Thyroid gland (tissue), 4 donors: ENCODE measurements at regions not wholly inside any gene's neighbourhood (a gene's known extent, or its start where the extent isn't known, plus 50 kb on each side); places are given as distances from the start of the nearest gene placed in this dataset.

Source experiments
- CTCF ChIP-seq, 6 experiments: fragments of 200-600 bp in 3 of 6; fragments of 450-650 bp in 3 of 6; sonication (generic) in 3 of 6; IDR thresholded peaks; one replicate each; pipeline ENCODE4 v1.5.1; 2016 to 2019; ENCODE audit warnings: antibody characterized with exemption in 6 of 6, mild to moderate bottlenecking in 2 of 6, inconsistent platforms in 1 of 6, moderate library complexity in 1 of 6
- POLR2A ChIP-seq, 2 donors: fragments of 450-650 bp; IDR thresholded peaks; one replicate each; pipeline ENCODE4 v1.6.1; 2017; ENCODE audit warnings: antibody characterized with exemption in 2 of 2, mild to moderate bottlenecking in 2 of 2, moderate library complexity in 1 of 2

DNA sequence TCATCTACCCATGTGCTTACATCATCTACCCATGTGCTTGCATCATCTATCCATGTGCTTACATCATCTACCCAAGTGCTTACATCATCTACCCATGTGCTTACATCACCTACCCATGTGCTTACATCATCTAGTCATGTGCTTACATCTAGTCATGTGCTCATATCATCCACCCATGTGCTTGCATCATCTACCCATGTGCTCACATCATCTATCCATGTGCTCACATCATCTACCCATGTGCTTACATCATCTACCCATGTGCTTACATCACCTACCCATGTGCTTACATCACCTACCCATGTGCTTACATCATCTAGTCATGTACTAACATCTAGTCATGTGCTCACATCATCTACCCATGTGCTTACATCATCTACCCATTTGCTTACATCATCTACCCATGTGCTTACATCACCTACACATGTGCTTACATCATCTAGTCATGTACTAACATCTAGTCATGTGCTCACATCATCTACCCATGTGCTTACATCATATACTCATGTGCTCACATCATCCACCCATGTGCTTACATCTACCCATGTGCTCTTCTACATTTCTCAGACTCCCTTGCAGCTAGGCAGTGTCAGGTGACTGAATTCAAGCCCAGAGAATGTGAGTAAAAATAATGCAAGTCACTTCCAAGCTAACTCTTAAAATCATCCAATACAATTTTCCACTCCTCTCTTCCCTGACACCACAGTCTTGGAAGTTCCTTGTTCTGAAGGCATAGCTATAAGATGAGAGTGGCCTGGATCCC lies 196.8 kb downstream of the CBLN1 start:
- TF ChIP-seq POLR2A (IDR thresholded peaks at IDR 0.05) (no peak), CTCF (IDR thresholded peaks at IDR 0.05) (no peak)
